Hepatocyte (in vitro differentiated cells): ENCODE measurements at regions not wholly inside any gene's neighbourhood (a gene's known extent, or its start where the extent isn't known, plus 50 kb on each side); places are given as distances from the start of the nearest gene placed in this dataset.

Experiments used
- DNase-seq: peaks from one replicate; pipeline ENCODE4 v3.0.0-alpha.2; 2016; ENCODE audit warnings: low spot score
- H2AFZ ChIP-seq: fragments of 200-600 bp; sonication (generic); 2 replicates; pipeline ENCODE4 v1.6.0; 2016; ENCODE audit warnings: antibody characterized with exemption, mild to moderate bottlenecking
- H3K27ac ChIP-seq: fragments of 200-600 bp; sonication (generic); 2 replicates; pipeline ENCODE4 v1.5.1; 2016; ENCODE audit warnings: mild to moderate bottlenecking
- H3K27me3 ChIP-seq: fragments of 200-600 bp; sonication (generic); 2 replicates; pipeline ENCODE4 v1.6.1; 2016
- H3K36me3 ChIP-seq: fragments of 200-600 bp; sonication (generic); replicated peaks from 2 replicates; pipeline ENCODE4 v1.5.1; 2016; ENCODE audit warnings: low read depth; ENCODE audit not compliant: insufficient read depth
- H3K4me1 ChIP-seq: fragments of 200-600 bp; sonication (generic); 2 replicates; pipeline ENCODE4 v1.5.1; 2016; ENCODE audit warnings: mild to moderate bottlenecking, moderate library complexity; ENCODE audit not compliant: insufficient read depth
- H3K4me2 ChIP-seq: fragments of 200-600 bp; sonication (generic); 2 replicates; pipeline ENCODE4 v1.6.0; 2016
- H3K4me3 ChIP-seq: fragments of 200-600 bp; sonication (generic); 2 replicates; pipeline ENCODE4 v1.5.1; 2016; ENCODE audit warnings: mild to moderate bottlenecking
- H3K79me2 ChIP-seq: fragments of 200-600 bp; sonication (generic); 2 replicates; pipeline ENCODE4 v1.6.0; 2017; ENCODE audit warnings: mild to moderate bottlenecking
- H3K9me2 ChIP-seq: fragments of 200-600 bp; sonication (generic); replicated peaks from 2 replicates; pipeline ENCODE4 v1.6.0; 2017; ENCODE audit warnings: mild to moderate bottlenecking; ENCODE audit not compliant: insufficient read depth
- H3K9me3 ChIP-seq: fragments of 200-600 bp; sonication (generic); 2 replicates; pipeline ENCODE4 v1.5.1; 2016; ENCODE audit warnings: low read depth, mild to moderate bottlenecking
- H4K20me1 ChIP-seq: fragments of 200-600 bp; sonication (generic); 2 replicates; pipeline ENCODE4 v1.6.0; 2016; ENCODE audit warnings: mild to moderate bottlenecking; ENCODE audit not compliant: insufficient read depth, poor library complexity, severe bottlenecking
- EZH2 ChIP-seq: fragments of 200-600 bp; sonication (generic); IDR thresholded peaks from 2 replicates; pipeline ENCODE4 v1.6.1; 2016; ENCODE audit warnings: antibody characterized with exemption, mild to moderate bottlenecking, borderline replicate concordance
- EZH2phosphoT487 ChIP-seq: fragments of 200-600 bp; sonication (generic); IDR thresholded peaks from one replicate; pipeline ENCODE4 v1.6.1; 2018; ENCODE audit warnings: antibody characterized with exemption, mild to moderate bottlenecking, low read depth, moderate library complexity; ENCODE audit not compliant: unreplicated experiment, severe bottlenecking
- WGBS: methylation state at CpG from one replicate; pipeline ENCODE4 v1.1.6; 2016; ENCODE audit warnings: low lambda C conversion rate; ENCODE audit errors: missing lambda C conversion rate; 5-methylcytosine and 5-hydroxymethylcytosine counted together
- TF ChIP-seq, protein P1 (sequence below): fragments of 200-600 bp; sonication (generic); IDR thresholded peaks from 2 replicates; pipeline ENCODE4 v1.5.1; 2016; ENCODE audit warnings: antibody characterized with exemption, mild to moderate bottlenecking; ENCODE audit not compliant: poor library complexity

DNA sequence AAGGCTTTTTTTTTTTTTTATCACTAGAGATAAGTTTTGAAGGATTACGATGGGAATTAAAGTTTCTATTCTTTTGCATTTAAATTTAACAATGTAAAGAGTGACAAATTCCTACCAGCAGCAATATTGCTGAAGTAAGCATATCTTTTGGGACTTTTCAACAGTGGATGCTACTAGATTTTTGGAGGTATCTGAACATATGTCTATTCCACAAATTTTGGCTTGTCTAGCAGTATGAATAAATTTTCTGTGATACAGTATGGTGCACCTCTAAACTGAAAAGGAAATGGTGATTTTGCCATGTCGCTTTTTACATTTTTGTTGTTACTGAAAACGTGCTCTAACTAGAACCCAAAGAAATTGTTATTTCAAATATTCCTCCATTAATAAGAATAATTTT is 368.3 kb upstream of the MANEA start:
- no peaks in the 10 kb centered on the region for H3K9me3 ChIP-seq
- H3K36me3 ChIP-seq, result no peaks in the 10 kb centered on the region
- H2AFZ ChIP-seq, result no peak overlapping the region
- no peak overlapping the region for H3K27ac ChIP-seq
- WGBS, result 85% methylated on average over 3 of the region's 3 CpGs
- DNase-seq, result no peak
- no peak overlapping the region for H3K4me3 ChIP-seq
- no peaks in the 10 kb centered on the region for H3K27me3 ChIP-seq
- no peaks in the 10 kb centered on the region for H3K4me1 ChIP-seq
- H3K9me2 ChIP-seq, result no peaks in the 10 kb centered on the region
- H3K4me2 ChIP-seq, result no peak overlapping the region
- H3K79me2 ChIP-seq, result no peaks in the 10 kb centered on the region
- H4K20me1 ChIP-seq, result no peaks in the 10 kb centered on the region
- no peak for TF ChIP-seq EZH2
- TF ChIP-seq EZH2phosphoT487, result no peak
- TF ChIP-seq, protein P1, sequence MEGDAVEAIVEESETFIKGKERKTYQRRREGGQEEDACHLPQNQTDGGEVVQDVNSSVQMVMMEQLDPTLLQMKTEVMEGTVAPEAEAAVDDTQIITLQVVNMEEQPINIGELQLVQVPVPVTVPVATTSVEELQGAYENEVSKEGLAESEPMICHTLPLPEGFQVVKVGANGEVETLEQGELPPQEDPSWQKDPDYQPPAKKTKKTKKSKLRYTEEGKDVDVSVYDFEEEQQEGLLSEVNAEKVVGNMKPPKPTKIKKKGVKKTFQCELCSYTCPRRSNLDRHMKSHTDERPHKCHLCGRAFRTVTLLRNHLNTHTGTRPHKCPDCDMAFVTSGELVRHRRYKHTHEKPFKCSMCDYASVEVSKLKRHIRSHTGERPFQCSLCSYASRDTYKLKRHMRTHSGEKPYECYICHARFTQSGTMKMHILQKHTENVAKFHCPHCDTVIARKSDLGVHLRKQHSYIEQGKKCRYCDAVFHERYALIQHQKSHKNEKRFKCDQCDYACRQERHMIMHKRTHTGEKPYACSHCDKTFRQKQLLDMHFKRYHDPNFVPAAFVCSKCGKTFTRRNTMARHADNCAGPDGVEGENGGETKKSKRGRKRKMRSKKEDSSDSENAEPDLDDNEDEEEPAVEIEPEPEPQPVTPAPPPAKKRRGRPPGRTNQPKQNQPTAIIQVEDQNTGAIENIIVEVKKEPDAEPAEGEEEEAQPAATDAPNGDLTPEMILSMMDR, result no peak

DNA sequence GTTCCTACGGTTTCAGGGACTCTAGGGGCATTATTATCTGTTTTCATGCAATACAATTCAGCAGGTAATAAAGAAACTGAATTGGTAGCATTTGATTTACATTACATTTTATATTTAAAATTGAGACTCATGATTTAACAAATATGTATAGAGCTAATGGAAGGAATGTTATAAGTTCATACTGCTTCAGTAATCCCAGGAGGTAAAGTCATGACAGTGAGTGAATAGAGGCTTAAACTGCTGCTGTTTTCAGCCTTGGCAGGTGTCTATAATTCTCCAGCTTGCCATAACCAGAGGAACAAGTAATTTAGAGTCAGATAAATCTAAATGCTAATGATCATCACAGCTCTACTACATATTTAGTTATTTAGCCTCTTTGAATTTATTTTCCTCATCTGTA is 360.8 kb upstream of the MANEA start:
- H3K36me3 ChIP-seq, result no peaks in the 10 kb centered on the region
- no peak overlapping the region for H3K4me2 ChIP-seq
- no peaks in the 10 kb centered on the region for H4K20me1 ChIP-seq
- no peak overlapping the region for H2AFZ ChIP-seq
- no peak overlapping the region for H3K4me3 ChIP-seq
- no peaks in the 10 kb centered on the region for H3K4me1 ChIP-seq
- TF ChIP-seq, protein P1, result no peak
- no peak for TF ChIP-seq EZH2
- no peak for TF ChIP-seq EZH2phosphoT487
- DNase-seq, result no peak
- no peaks in the 10 kb centered on the region for H3K79me2 ChIP-seq
- H3K27ac ChIP-seq, result no peak overlapping the region
- H3K9me3 ChIP-seq, result no peaks in the 10 kb centered on the region
- no peaks in the 10 kb centered on the region for H3K27me3 ChIP-seq
- WGBS, result 75% methylated on average over 1 of the region's 1 CpG
- H3K9me2 ChIP-seq, result no peaks in the 10 kb centered on the region

- Histone ChIP-seq H3K9me3 (no peaks in the 10 kb centered on the region), H3K4me2 (peak overlapping the region; percentile 19), H2AFZ (no peak overlapping the region), H3K27me3 (no peaks in the 10 kb centered on the region), H3K36me3 (no peaks in the 10 kb centered on the region), H3K9me2 (no peaks in the 10 kb centered on the region), H3K4me1 (no peaks in the 10 kb centered on the region), H3K79me2 (no peaks in the 10 kb centered on the region), H3K27ac (no peak overlapping the region), H3K4me3 (no peak overlapping the region), H4K20me1 (no peaks in the 10 kb centered on the region)
- DNase-seq, result no peak
- WGBS, result 35% methylated on average over 5 of the region's 5 CpGs
- TF ChIP-seq EZH2phosphoT487 (no peak), EZH2 (no peak)
- TF ChIP-seq, protein P1, result no peak
Observed at GRCh38 chr6:95227351-95227750, 350.0 kb upstream of the MANEA start.

- 30% methylated on average over 3 of the region's 3 CpGs for WGBS
- H3K27me3 ChIP-seq, result no peaks in the 10 kb centered on the region
- no peak for DNase-seq
- no peaks in the 10 kb centered on the region for H3K4me1 ChIP-seq
- no peaks in the 10 kb centered on the region for H3K9me2 ChIP-seq
- no peak overlapping the region for H3K4me3 ChIP-seq
- no peak overlapping the region for H3K27ac ChIP-seq
- no peaks in the 10 kb centered on the region for H3K79me2 ChIP-seq
- H2AFZ ChIP-seq, result no peak overlapping the region
- no peaks in the 10 kb centered on the region for H4K20me1 ChIP-seq
- H3K4me2 ChIP-seq, result peak overlapping the region; percentile 15
- H3K36me3 ChIP-seq, result no peaks in the 10 kb centered on the region
- H3K9me3 ChIP-seq, result no peaks in the 10 kb centered on the region
- TF ChIP-seq, protein P1, result no peak
- TF ChIP-seq EZH2phosphoT487 (no peak), EZH2 (no peak)
Observed at GRCh38 chr6:95228636-95229035, 348.7 kb upstream of the MANEA start.
